ENCODE measurements at regions not wholly inside any gene's neighbourhood (a gene's known extent, or its start where the extent isn't known, plus 50 kb on each side); places are given as distances from the start of the nearest gene placed in this dataset.

DNA sequence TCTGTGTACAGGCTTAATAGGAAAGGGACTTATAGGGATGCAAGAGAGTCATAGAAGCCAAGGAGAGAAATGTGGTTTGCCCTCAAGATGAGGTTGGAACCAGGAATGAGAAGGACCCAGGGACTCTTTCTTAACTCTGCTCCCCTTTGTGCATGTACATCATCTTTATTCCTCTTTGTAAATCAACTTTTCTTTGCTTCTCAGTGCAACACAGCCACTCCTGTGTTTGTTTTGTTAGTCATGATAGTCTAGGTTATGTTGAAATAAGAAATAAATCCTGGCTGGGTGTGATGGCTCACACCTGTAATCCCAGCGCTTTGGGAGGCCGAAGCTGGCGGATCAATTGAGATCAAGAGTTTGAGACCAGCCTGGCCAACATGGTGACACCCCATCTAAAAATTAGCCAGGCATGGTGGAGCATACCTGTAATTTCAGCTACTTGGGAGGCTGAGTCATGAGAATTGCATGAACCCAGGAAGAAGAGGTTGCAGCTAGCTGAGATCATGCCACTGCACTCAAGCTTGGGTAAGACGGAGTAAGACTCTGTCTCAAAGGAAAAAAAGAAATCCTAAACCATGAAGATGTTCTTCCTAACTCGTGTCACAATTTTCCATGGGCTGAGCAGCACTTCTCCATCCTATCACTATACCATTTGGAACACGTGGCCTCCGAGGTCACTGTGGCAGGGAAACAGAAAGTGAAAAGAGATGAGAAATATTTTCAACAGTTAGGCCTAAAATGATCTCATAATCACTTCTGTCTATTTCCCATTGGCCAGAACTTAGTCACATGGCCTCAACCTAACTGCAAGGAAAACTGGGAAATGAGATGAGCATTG is 73.0 kb upstream of the TMEM17 start:
- TF ChIP-seq POLR2AphosphoS5 (IDR thresholded peaks at IDR 0.05) = no peak
- TF ChIP-seq, protein P1, sequence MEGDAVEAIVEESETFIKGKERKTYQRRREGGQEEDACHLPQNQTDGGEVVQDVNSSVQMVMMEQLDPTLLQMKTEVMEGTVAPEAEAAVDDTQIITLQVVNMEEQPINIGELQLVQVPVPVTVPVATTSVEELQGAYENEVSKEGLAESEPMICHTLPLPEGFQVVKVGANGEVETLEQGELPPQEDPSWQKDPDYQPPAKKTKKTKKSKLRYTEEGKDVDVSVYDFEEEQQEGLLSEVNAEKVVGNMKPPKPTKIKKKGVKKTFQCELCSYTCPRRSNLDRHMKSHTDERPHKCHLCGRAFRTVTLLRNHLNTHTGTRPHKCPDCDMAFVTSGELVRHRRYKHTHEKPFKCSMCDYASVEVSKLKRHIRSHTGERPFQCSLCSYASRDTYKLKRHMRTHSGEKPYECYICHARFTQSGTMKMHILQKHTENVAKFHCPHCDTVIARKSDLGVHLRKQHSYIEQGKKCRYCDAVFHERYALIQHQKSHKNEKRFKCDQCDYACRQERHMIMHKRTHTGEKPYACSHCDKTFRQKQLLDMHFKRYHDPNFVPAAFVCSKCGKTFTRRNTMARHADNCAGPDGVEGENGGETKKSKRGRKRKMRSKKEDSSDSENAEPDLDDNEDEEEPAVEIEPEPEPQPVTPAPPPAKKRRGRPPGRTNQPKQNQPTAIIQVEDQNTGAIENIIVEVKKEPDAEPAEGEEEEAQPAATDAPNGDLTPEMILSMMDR (IDR thresholded peaks at IDR 0.05) = no peak
- no peak for TF ChIP-seq POLR2A (IDR thresholded peaks at IDR 0.05)
